ENCODE measurements at regions not wholly inside any gene's neighbourhood (a gene's known extent, or its start where the extent isn't known, plus 50 kb on each side); places are given as distances from the start of the nearest gene placed in this dataset.

GRCh38 chr13:54682184-54682583 lies 1653.6 kb downstream of the OLFM4 start:
- Histone ChIP-seq H3K36me3 (ENCODE audit: insufficient read depth, low read length) (no peaks in the 10 kb centered on the region), H3K4me3 (ENCODE audit: low read depth, low read length, poor library complexity, severe bottlenecking) (no peak overlapping the region), H3K4me2 (ENCODE audit: low read length) (no peak overlapping the region), H4K20me1 (ENCODE audit: insufficient read depth, low read length) (no peaks in the 10 kb centered on the region), H3K9me3 (ENCODE audit: low read length) (no peaks in the 10 kb centered on the region), H2AFZ (ENCODE audit: low read length) (no peak overlapping the region), H3K9me2 (ENCODE audit: insufficient read depth, low read length) (no peaks in the 10 kb centered on the region), H3K4me1 (ENCODE audit: insufficient read depth, low read length, poor library complexity, severe bottlenecking) (no peaks in the 10 kb centered on the region), H3K27ac (ENCODE audit: low read depth, low read length, poor library complexity, severe bottlenecking) (no peak overlapping the region), H3K79me2 (ENCODE audit: insufficient read depth, low read depth, low read length) (no peaks in the 10 kb centered on the region)
- ChIA-PET POLR2A (no interaction called here), CTCF (ENCODE audit: unreplicated experiment) (no interaction called here)
- no TSS peak for BruUV-seq (replicated peaks)
- TF ChIP-seq CTCF (conservative IDR thresholded peaks at IDR 0.05; ENCODE audit: low read length): no peak
- TF ChIP-seq EZH2phosphoT487 (IDR thresholded peaks at IDR 0.05; ENCODE audit: borderline replicate concordance, low read depth, low read length): no peak
- intact Hi-C loops (cut with micrococcal nuclease; ENCODE audit: unreplicated experiment): no loop called here
- no peak for DNase-seq (ENCODE audit: low spot score)

- POLR2A ChIA-PET: no interaction called here
- Histone ChIP-seq H3K4me1 (ENCODE audit: insufficient read depth, low read length, poor library complexity, severe bottlenecking) (no peaks in the 10 kb centered on the region), H3K4me2 (ENCODE audit: low read length) (no peak overlapping the region), H3K9me3 (ENCODE audit: low read length) (no peaks in the 10 kb centered on the region; the same call in 1 of the 2 replicates), H3K36me3 (ENCODE audit: insufficient read depth, low read length) (no peaks in the 10 kb centered on the region), H3K79me2 (ENCODE audit: insufficient read depth, low read depth, low read length) (no peaks in the 10 kb centered on the region), H3K4me3 (ENCODE audit: low read depth, low read length, poor library complexity, severe bottlenecking) (no peak overlapping the region), H3K27ac (ENCODE audit: low read depth, low read length, poor library complexity, severe bottlenecking) (no peak overlapping the region), H2AFZ (ENCODE audit: low read length) (no peak overlapping the region), H3K9me2 (ENCODE audit: insufficient read depth, low read length) (no peaks in the 10 kb centered on the region), H4K20me1 (ENCODE audit: insufficient read depth, low read length) (no peaks in the 10 kb centered on the region)
- no peak for DNase-seq (ENCODE audit: low spot score)
- TF ChIP-seq EZH2phosphoT487 (IDR thresholded peaks at IDR 0.05; ENCODE audit: borderline replicate concordance, low read depth, low read length): no peak
- BruUV-seq (replicated peaks): no TSS peak
- intact Hi-C loops (cut with micrococcal nuclease; ENCODE audit: unreplicated experiment): no loop called here
- CTCF ChIA-PET (ENCODE audit: unreplicated experiment): no interaction called here
Measured at GRCh38 chr13:54687173-54687572, 1658.6 kb downstream of the OLFM4 start.

- no peak for DNase-seq (ENCODE audit: low spot score)
- Histone ChIP-seq H3K9me3 (ENCODE audit: low read length) (no peaks in the 10 kb centered on the region), H3K4me3 (ENCODE audit: low read depth, low read length, poor library complexity, severe bottlenecking) (no peak overlapping the region), H3K79me2 (ENCODE audit: insufficient read depth, low read depth, low read length) (no peaks in the 10 kb centered on the region), H3K36me3 (ENCODE audit: insufficient read depth, low read length) (no peaks in the 10 kb centered on the region), H3K4me1 (ENCODE audit: insufficient read depth, low read length, poor library complexity, severe bottlenecking) (no peaks in the 10 kb centered on the region), H3K27ac (ENCODE audit: low read depth, low read length, poor library complexity, severe bottlenecking) (no peak overlapping the region), H4K20me1 (ENCODE audit: insufficient read depth, low read length) (no peaks in the 10 kb centered on the region), H2AFZ (ENCODE audit: low read length) (no peak overlapping the region), H3K9me2 (ENCODE audit: insufficient read depth, low read length) (no peaks in the 10 kb centered on the region), H3K4me2 (ENCODE audit: low read length) (no peak overlapping the region)
- no peak for TF ChIP-seq EZH2phosphoT487 (IDR thresholded peaks at IDR 0.05; ENCODE audit: borderline replicate concordance, low read depth, low read length)
- TF ChIP-seq CTCF (conservative IDR thresholded peaks at IDR 0.05; ENCODE audit: low read length): no peak
- POLR2A ChIA-PET: no interaction called here
- intact Hi-C loops (cut with micrococcal nuclease; ENCODE audit: unreplicated experiment): no loop called here
- BruUV-seq (replicated peaks): no TSS peak
- CTCF ChIA-PET (ENCODE audit: unreplicated experiment): no interaction called here
Measured at GRCh38 chr13:54699831-54700230, 1671.2 kb downstream of the OLFM4 start.
